Fibroblast of peridontal ligament (primary cell): ENCODE measurements at regions not wholly inside any gene's neighbourhood (a gene's known extent, or its start where the extent isn't known, plus 50 kb on each side); places are given as distances from the start of the nearest gene placed in this dataset.

Experiments used
- DNase-seq: peaks from one replicate; pipeline ENCODE4 v3.0.0-alpha.2; 2010; ENCODE audit errors: extremely low read depth

DNA sequence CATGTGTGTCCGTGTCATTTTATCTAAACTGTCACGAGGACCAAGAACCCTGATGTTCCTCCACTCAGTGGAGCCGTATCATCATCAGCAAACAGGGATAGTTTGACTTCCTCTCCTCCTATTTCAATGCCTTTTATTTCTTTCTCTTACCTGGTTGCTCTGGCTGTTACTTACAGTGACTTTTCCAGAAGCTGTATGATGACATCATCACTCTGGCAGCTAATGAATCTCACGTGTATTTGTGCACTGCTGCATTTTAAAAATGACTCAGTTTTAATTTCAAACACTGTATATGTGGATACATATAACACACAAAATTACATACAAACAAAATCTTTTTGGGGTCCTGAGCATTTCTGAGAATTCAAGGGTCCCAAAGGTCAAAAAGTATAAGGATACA lies 481.4 kb downstream of the CDH2 start:
- no peak for DNase-seq

DNA sequence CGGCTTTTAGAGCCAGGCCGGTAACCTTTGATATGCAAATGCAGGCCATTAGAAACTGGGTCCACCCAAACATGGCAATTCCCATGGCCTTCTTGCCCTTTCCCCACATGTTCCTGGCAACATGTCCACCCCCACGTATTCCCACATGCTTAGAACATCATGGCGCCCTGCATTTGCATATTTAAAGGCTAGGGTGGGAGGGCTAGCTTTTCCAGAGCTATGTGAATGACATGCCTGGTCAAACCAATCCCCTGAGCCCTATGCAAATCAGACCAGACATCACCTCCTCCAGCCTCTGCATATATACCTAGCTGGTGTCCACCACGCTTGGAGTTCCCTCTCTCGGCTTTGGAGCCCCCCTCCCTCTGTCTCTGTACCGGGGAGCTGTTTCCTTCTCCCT lies 481.9 kb downstream of the CDH2 start:
- no peak for DNase-seq

DNA sequence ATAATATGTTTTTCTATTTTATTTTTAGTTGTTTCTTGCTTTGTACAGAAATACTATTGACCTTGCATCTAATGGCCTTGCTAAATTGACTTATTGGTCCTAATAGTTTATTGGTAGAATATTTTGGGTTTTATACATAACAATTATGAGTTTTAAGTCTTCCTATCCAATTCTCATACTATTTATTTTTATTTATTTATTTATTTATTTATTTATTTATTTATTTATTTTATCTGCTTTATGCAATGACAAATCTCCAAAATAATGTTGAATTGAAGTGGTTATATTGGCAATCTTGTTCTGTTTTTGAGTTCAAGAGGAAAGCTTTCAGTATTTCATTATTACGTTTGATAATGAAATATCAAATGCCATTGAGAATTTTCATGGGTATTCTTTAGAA lies 488.3 kb downstream of the CDH2 start:
- DNase-seq: no peak

DNA sequence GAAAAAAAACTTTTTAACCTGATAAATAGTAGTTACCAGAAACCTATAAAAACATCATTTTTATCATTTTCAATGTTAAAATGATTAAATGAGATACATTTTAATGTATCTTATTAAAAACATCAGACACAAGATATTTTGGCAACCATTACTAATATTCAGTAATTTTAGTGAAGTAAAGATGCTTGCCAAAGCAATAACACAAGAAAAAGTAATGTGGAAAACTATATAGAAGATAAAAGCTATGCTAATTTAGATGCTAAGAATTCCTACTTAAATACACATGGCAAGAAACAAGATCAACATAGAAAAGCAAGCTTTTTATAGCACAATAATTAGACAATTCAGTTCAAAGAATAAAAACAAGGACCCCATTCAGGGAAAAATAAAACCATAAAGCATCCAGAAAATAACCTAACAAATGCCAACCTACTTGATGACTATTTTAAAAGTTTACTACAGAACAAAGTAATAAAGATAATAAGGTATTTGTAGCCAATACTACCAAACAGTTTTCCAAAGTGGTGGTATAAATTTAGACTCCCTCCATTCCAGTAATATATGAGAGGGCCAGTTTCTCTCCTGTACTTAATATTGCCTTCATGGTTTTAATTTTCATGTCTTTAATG lies 489.5 kb downstream of the CDH2 start:
- no peak for DNase-seq

DNA sequence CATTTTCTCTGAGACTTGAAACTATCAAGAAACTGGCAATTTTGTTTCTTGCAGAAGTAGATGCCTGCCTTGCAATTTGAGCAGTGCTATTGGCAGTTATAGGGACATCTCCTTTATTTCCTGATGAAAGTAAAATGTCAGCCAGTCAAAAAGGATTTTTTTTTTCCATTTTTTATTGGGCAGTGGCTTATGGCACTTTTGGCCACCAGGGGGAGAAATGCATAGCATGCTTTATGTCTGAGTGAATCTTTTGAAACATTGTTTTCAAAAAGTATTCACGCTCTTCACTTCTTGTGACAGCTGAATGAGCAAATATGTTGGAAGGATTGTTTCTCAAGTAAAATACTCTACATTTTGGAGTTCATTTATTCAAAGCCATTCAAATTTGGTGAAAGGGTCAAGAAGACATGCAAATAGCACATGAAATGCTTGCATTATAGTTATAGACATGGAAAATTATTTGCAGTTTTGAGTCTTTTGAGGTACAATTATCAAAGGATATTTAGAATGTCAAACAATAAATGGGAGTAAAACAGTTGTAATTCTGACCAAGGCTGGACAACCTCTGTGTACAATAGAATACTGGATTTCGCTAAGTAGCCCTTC lies 491.0 kb downstream of the CDH2 start:
- DNase-seq: peak; percentile 65

DNA sequence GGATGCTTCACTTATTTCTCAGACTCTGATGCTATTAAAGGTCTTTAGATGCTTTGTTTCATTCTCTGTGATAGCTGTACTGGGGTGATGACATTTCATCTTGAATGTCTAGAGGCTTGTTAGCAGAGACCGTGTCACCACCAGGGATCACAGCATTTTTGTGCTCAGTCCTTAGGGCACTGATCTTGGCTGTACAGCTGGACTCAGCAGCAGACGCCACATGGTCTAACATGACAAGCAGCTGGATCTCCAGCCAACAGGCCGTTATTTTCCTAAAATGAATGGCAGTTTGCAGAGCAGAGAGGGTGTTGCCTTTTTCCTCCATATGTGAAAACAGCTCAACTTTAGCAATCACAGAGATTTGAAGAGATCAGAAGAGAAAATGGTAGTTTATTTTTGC lies 491.8 kb downstream of the CDH2 start:
- DNase-seq: no peak

DNA sequence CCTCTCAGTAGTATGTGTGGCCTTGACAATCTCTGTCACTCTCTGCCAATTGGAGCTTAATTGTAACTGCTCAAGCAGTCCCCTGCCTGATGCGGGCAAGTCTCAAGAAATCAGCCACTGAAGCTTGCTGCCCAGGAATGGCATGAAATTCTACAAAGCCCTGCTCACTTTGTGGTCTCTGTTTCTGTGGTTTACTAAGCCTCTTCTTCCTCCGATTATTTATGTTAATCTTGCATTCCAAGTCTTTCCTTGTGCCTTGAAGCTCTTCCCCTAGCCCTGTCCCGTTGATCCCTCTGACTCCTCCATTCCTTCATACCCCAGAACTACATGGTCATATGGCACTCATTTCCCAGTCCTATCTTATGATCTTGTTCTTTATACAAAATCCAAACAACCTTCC lies 489.3 kb upstream of the CHST9 start:
- no peak for DNase-seq

DNA sequence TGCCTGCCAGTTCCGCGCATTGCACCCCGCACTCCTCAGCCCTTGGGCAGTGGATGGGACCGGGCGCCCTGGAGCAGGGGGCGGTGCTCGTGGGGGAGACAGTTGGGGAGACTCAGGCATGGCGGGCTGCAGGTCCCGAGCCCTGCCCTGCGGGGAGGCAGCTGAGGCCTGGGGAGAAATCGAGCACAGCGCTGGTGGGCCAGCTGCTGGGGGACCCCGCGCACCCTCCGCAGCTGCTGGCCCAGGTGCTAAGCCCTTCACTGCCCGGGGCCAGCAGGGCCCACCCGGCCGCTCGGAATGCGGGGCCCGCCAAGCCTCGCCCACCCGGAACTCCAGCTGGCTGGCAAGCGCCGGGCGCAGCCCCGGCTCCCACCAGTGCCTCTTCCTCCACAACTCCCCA lies 488.8 kb upstream of the CHST9 start:
- DNase-seq: no peak

- no peak for DNase-seq
These were observed 483.1 kb upstream of the CHST9 start for GRCh38 chr18:27668158-27668557.

DNA sequence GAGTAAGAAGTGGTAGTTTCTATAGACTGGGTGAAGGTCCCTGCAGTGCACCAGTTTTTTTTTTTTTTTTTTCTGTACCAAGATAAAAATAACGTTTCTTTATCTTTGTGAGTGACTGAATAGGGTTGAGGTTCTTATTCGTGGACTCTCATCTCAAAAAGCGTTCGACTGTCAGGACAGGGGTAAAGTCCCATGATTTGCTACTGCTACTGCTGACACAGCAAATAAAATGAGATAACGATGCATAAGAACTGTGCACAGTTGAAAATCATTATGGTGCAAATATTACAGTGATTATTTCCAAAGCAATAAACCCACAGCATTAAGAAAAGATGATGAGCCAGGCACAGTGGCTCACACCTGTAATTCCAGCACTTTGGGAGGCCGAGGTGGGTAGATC lies 482.0 kb upstream of the CHST9 start:
- no peak for DNase-seq

- DNase-seq: no peak
These were observed 480.9 kb upstream of the CHST9 start for GRCh38 chr18:27666016-27666415.

- DNase-seq: no peak
These were observed 480.2 kb upstream of the CHST9 start for GRCh38 chr18:27665264-27665799.

DNA sequence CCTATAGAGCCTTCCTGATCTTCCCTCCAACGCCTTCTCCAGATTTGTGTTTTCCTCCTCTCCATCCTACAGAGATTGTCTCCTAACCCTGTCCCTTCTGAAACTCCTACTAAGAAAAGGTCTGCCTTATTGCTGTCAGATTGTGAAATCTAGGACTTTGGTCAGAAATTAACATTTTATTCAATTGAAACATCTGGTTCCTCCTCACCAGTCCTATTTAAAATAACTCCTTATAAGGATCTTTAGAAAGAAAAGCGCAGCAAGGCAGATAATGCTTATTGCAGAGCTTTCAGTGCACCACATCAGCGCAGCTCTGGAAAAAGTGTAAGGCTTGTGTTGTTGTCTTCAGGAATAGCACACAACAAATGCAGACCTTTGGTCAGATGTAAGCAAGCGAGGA lies 477.8 kb upstream of the CHST9 start:
- DNase-seq: no peak

GRCh38 chr18:27662537-27662936 lies 477.4 kb upstream of the CHST9 start:
- no peak for DNase-seq

- no peak for DNase-seq
These were observed 476.4 kb upstream of the CHST9 start for GRCh38 chr18:27661320-27662018.

DNA sequence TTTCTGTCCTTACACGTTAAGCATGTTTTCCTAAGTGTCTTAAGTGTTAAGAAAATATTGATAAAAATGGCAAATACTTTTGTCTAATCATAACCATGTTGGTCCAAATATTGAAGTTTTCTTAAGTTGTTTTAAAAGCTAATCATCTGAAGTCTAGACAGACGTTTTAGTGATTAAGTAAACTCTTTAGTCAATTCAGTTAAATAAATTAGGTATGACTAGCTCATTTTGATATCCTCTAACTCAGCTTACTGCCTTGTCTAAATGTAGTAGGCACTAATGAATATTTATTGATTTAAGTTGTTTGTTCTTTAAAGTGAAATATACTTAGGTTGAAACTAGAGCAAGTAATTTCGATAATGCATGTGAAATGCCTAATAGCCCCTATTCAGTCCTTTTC lies 471.8 kb upstream of the CHST9 start:
- DNase-seq: no peak

DNA sequence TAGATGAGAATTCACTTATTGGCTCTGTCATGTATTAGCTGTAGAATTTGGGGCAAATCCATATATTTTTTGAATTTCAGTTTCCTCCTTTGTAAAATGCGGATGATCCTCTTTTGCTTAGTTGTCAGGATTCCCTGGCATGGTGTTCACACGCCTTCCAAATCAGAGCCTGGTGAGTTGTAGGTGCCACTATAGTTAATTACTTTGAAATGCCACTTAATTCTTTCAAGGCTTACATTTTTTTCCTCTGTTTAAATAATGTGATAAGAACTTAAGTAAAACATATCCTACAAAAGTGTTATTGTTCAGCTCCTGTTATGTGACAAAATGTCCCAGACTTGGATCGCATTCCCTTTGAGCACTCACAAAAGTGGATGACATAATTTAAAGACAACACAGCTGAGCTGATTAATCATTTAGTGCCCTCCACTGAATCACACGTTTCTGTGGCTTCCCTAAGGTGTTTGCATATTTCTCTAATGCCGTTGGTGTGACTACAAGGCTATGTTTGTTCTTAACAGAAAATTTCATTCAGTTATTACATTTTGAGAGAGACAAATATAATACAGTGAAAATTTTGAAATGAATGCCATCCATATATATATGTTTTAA lies 471.2 kb upstream of the CHST9 start:
- DNase-seq: no peak

- no peak for DNase-seq
These were observed 468.1 kb upstream of the CHST9 start for GRCh38 chr18:27653247-27653646.

- DNase-seq: no peak
These were observed 467.5 kb upstream of the CHST9 start for GRCh38 chr18:27652480-27653121.

DNA sequence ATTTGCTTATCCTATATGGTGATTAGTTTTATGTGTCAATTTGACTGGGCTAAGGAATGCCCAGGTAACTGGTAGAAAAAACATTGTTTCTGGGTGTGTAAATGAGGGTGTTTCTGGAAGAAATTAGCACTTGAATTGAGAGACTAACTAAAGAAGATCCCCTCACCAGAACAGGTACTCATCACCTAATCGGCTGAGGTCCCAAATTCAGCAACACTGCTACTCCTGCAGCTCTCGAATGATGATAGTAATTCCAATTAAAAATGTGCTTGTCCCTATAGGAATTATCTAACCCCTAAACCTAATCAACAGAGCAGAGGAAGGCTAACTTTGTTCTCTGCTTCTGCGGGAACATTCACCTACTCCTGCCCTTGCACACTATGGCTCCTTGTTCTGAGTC lies 464.5 kb upstream of the CHST9 start:
- no peak for DNase-seq

- DNase-seq: peak; percentile 0
These were observed 460.8 kb upstream of the CHST9 start for GRCh38 chr18:27645929-27646328.

DNA sequence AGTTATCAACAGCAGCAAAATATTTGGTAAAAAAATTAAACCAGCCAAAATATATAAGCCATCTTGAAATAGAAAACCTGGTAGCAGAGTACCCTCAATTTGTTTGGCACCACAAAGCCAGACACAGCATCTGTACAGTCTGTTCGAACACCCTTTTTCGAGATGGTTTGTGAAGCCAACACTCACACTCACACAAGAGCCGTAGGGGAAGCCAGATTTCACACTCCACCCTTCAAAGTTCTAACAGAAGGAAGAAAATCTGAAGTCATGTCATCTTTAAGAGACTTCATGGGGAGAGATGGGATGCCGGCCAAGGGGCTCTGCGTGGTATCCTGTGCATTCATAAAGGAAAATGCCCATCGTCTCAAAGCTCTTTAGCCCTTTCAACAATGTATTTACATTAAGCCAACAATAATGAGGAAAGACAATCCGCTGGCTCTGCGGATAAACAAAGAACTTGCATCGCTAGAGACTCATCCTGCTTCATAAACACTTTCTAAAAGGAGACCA lies 451.5 kb upstream of the CHST9 start:
- no peak for DNase-seq
